Activated CD8-positive, alpha-beta memory T cell treated with anti-CD3 and anti-CD28 coated beads, Interleukin-2, amount 50 U/mL, for 24 hours (primary cell): ENCODE measurements at regions not wholly inside any gene's neighbourhood (a gene's known extent, or its start where the extent isn't known, plus 50 kb on each side); places are given as distances from the start of the nearest gene placed in this dataset.
"Not testable (repeated sequence)": the region's sequence is repeated elsewhere in the genome, so short reads cannot be mapped to it uniquely, and the experiment has no call there.

Experiments used
- DNase-seq: peaks from one replicate; pipeline ENCODE4 v3.0.0-alpha.2; 2020; ENCODE audit errors: extremely low read depth

DNA sequence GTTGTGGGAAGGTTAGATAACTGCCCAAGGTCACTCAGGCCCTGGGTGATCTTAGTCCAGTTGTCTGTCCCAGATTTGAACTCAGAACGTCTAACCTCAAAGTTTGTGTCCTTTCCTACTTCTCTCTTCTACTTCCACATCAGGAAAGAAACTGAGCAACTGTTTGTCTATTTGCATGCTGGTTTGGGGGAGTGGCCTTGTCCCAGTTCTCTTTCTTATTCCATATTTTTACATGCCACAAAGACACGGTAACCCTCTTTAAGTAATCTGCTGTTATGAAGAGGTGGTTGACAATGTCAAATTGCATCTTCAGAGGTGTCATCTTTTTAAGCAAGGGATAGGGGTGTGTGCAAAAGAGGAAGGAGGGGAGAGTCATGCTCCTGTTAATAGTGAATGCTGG lies 432.5 kb downstream of the HS3ST3B1 start:
- DNase-seq = no peak

- DNase-seq = no peak
These were observed 431.3 kb downstream of the HS3ST3B1 start for GRCh38 chr17:14732211-14732610.

GRCh38 chr17:14731591-14731990 lies 430.7 kb downstream of the HS3ST3B1 start:
- no peak for DNase-seq

- no peak for DNase-seq
These were observed 429.9 kb downstream of the HS3ST3B1 start for GRCh38 chr17:14730821-14731220.

DNA sequence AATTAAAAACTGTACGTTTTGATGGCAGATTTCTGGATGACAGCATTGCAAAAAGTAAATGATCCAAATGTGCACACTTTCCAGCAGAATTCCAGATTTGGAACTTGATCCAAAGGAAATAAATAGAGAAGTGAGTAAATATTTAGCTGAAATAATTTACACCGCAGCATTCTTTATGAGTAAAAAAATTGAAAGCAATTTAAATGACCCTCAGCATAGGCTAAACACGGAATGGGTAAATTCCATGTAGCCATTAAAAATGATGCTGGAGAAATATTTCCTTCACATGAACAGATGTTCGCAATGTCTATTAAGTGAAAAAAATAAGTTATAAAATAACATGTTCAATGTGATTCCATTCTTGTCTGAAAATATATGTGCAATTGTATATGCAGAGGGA lies 424.8 kb downstream of the HS3ST3B1 start:
- no peak for DNase-seq

- no peak for DNase-seq
These were observed 423.9 kb downstream of the HS3ST3B1 start for GRCh38 chr17:14724770-14725169.

DNA sequence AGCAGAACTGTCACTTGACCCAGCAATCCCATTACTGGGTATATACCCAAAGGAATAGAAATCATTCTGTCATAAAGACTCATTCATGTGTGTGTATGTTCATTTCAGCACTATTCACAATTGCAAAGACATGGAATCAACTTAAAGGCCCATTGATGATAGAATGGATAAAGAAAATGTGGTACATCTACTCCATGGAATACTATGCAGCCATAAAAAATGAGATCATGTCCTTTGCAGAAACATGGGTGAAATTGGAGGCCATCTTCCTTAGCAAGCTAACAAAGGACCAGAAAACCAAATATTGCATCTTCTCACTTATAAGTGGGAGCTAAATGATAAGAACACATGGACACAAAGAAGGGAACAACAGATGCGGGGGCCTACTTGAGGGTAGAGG lies 422.5 kb downstream of the HS3ST3B1 start:
- not testable (repeated sequence) for DNase-seq

DNA sequence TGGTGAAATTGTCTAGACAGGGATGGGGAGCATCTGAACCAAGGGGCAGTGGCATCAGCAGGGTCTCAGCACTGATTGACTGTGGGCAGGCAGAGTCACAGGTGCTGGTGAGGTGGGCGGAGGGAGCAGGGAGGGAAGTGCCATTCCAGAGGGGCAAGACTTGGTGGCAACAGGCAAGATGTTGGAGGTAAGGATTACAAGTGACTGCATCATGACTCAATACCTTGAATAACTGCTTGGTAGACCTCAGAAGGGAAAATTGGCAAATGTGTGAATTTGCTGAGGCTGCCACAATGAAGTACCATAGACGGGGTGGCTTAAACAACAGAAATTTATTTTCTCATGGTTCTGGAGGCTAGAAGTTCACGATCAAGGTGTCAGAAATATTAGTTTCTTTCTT lies 419.1 kb downstream of the HS3ST3B1 start:
- DNase-seq = no peak

DNA sequence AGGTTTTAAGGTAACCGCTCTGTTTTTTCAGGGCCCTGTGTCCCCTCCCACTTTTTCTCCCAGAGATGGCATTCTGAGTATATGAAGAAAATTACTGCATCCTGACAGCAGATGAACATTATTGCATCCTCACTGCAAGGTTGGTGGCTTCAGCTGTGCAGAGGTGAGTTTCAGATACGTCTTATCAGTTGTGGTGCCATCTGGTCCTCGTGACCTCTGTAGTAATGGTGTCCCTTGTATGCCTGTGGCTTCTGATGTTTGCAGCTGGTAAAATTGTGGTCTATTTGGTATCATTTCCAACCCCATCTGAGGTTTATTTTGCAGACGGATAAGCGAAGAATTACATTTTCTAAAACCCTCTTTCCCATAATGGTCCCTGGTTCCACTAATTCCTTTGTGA lies 417.0 kb downstream of the HS3ST3B1 start:
- no peak for DNase-seq

GRCh38 chr17:14715561-14715960 lies 414.7 kb downstream of the HS3ST3B1 start:
- DNase-seq = no peak

DNA sequence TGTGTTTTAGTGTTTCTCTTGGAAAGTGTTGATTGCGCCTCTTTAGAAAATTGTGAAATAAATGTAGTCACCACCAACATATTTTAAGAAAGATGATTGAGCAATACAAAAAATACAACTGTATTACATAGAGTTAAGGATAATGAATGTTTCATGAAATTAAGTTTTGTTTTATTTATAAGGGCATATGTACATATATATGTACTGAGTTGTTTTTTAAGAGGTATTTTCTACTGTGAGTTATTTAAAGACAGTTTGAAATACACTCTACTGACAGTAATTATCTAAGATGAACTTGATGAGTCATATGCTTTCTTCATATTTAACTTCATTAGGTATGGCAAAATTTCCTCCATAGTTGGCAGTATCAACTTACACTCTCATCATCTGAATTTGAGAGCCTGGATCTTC lies 411.7 kb downstream of the HS3ST3B1 start:
- no peak for DNase-seq

DNA sequence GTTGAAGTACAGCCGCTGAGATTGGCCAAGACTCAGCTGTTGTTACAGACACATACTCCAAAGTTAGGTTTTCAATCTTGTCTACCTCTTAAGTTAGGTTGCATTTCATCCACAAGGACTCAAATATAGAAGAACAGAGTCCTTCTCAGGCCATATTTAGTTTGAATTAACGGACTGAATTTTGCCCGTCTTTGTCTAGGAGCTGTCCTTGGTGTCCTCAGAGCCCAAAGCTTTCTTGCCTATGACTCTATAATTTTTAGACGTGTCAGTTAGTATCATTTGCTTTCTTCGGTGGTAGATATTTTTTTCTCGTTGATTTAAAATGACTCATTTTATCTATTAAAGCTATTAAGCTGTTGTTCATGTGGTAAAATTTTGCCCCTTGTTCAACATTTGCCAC lies 403.2 kb downstream of the HS3ST3B1 start:
- no peak for DNase-seq

DNA sequence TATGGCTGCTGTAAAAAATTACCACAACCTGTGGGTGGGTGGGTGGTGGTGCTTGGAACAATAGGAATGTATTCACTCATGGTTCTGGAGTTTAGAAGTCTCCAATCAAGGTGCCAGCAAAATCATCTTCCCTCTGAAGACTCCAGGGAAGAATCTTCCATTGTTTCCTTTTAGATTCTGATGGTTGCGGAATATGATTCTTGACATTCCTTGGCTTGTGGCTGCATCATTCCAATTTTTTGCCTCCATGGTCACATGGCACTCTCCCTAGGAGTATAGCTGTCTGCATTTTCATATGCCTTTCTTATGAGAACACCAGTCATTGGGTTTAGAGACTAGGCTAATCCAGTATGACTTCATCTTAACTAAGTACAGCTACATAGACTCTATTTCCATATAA lies 401.0 kb downstream of the HS3ST3B1 start:
- no peak for DNase-seq

- no peak for DNase-seq
These were observed 398.8 kb downstream of the HS3ST3B1 start for GRCh38 chr17:14699574-14700185.

GRCh38 chr17:14693382-14693781 lies 392.5 kb downstream of the HS3ST3B1 start:
- DNase-seq = no peak

DNA sequence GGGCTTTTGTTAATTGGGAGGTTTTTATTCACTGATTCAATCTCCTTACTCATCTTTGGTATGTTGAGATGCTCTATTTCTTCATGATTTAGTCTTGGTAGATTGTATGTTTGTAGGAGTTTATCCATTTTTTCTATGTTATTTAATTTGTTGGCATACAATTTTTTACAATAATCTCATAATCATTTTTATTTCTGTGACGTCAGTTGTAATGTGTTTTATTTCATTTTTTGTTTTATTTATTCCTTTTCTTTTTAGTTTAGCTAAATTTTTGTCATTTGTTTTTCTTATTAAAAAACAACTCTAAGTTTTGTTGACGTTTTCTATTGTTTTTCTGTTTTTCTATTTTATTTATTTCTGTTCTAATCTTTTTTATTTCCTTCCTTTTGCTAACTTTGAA lies 389.8 kb downstream of the HS3ST3B1 start:
- DNase-seq = no peak

- DNase-seq = no peak
These were observed 387.3 kb downstream of the HS3ST3B1 start for GRCh38 chr17:14688134-14688533.

DNA sequence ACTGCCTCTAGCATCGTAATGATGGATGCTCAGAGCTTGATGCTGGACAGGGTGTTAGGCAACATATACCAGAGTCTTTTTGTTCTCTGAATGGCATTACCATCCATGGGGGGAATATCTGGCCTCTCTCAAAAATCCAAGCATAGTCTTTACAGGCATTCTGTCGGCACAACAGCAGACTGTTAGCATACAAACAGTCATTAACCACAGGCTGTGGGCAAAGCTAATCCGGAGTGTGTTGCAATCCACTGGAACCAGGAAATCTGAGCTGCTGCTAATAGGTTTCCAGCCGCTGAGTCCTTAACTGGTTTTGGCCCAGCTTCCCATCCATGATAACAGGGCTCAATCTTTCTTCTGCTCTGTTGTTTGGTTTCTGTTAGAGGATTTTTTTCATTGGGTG lies 371.9 kb downstream of the HS3ST3B1 start:
- DNase-seq = no peak

- no peak for DNase-seq
These were observed 370.0 kb downstream of the HS3ST3B1 start for GRCh38 chr17:14670861-14671260.

DNA sequence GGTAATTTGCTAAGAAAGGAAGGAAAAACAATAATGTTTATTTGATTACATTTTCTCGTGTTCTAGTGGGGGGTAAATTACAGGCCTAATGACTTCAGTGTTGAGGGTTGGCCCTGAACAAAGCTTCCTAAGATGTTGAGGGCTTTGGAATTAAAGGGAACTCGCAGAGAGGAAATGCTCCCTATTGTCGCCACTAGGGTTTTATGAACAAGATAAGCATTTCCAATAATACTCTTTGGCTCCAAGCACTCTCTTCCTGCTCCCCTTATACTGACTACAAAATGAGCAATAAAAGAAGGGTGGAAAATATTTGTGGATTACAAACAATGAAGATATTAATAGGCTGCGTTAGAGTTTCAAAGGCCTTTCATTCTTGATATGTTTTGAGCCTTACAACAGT lies 363.6 kb downstream of the HS3ST3B1 start:
- no peak for DNase-seq

GRCh38 chr17:14641117-14641516 lies 340.2 kb downstream of the HS3ST3B1 start:
- DNase-seq = no peak

GRCh38 chr17:14637260-14637659 lies 336.4 kb downstream of the HS3ST3B1 start:
- no peak for DNase-seq

GRCh38 chr17:14630621-14631020 lies 329.7 kb downstream of the HS3ST3B1 start:
- no peak for DNase-seq

DNA sequence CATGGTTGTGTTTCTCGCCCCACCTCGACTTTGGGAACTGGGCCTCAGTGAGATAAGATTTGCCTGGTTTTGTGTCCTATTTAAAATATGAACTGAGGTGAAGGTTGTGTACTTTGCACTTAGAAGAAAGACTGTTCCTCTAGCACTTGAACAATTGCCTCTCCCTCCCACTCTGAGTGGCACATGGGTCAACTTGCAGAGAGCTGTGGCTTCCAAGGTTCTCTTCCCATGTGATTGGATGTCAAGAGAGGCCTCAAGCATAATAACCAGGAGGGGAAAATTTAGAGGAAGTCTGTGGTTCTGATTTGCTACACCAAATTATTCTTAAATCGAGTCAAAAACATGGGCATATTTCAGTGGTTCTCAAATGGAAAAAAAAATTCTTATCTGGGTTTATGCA lies 329.2 kb downstream of the HS3ST3B1 start:
- no peak for DNase-seq
